IPS-11a (cell line): ENCODE measurements at regions not wholly inside any gene's neighbourhood (a gene's known extent, or its start where the extent isn't known, plus 50 kb on each side); places are given as distances from the start of the nearest gene placed in this dataset.

Experiments used
- H3K4me3 ChIP-seq: one replicate; pipeline ENCODE4 v1.5.1; 2013; ENCODE audit warnings: low read depth, low read length, control low read depth

DNA sequence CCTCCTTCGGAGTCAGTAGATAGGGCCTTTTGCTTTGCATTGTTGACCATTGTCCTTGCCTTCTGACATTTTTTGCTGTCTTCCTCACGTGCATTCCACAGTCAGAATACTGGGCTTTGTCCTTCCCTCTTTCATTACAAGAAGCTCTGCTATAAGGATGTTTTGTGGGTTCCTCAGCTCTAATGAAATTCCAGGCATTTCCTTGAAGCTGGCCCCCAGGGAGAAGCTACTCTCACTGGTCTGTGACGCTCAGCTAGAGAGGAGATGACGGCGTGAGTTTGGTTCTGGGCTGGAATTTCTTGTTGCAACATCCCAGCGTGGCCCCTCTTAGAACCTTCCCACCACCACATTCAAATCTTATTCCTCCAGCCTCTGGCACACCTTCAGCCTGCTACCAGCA lies 210.2 kb downstream of the TJP1 start:
- no peak overlapping the region for H3K4me3 ChIP-seq

DNA sequence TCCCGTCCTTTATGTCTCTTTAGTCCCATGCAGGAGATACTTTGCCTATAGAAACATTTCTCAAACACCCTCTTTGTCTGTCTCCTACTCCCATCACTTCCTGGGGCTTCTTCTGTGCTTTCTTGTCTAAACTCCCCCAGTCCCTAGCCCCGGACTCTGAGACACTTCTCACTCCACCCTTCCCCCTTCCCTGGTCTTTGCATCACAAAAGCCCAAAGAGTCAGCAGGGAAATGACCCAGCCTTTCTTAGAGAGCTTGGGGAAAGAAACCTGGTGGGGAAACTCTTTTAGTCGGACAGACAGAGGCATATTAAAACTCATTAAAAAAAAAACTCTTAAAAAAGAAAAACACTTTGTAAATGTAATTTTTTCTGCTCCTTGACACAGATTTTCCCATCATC lies 211.2 kb downstream of the TJP1 start:
- H3K4me3 ChIP-seq: no peak overlapping the region

GRCh38 chr15:29601811-29602210 lies 220.5 kb downstream of the TJP1 start:
- H3K4me3 ChIP-seq: no peak overlapping the region

- no peak overlapping the region for H3K4me3 ChIP-seq
Measured at GRCh38 chr15:29600262-29600661, 222.0 kb downstream of the TJP1 start.

GRCh38 chr15:29596266-29596665 lies 226.0 kb downstream of the TJP1 start:
- H3K4me3 ChIP-seq: no peak overlapping the region

DNA sequence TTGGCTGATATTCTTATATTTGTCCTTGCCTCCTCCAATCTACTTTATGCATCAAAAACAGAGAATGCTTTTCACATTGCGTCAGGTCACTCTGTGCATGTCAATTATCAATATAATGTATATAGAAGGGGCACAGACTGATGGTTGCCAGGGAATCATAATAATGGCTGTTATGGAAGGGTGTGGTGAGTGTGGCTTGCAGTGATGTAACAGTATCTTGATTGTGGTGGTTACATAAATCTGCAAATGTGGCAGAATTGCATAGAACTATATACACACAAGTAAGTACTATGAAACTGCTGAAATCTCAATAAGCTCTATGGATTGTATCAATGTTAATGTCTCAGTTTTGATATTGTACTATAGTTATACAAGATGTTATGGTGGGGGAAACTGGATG lies 228.6 kb downstream of the TJP1 start:
- H3K4me3 ChIP-seq: no peak overlapping the region

DNA sequence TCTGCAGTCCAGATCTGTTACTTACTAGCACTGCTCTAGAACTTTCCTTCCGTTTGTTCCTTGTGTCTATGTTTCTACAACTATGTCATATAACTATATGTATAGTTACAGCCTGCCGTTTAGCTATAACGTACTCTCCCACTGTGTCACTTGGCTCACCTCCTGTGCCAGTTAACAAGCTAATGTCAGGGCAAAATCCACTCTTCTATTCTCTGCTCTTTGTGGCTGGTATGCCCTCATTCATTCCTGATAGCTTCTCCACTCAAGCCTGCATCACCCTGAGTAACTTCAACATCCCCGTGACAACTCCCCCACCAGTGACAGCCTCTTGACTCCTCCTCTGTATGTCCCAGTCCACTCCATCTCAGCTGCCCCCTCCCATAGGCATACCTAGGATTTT lies 229.2 kb downstream of the TJP1 start:
- H3K4me3 ChIP-seq: no peak overlapping the region

- H3K4me3 ChIP-seq: no peak overlapping the region
Measured at GRCh38 chr15:29590701-29591100, 231.6 kb downstream of the TJP1 start.

DNA sequence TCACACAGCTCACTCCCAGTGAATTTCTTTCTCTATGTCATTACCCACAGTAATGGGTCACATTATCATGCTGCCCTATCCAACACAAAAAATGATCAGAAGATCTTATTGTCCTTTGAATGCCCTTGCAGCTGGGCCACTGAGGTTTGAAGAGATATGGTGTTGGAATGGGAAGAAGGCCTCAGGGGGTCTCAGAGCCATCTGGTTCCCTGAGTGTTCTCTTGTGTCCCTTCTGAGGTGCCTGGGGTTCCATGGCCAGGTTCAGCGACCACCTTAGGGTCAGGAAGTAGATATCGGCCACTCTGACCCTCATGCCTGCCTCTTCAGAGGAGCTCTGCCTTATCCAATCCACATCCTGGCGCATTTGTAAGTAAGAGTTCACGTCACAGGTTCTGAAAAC lies 232.3 kb downstream of the TJP1 start:
- H3K4me3 ChIP-seq: no peak overlapping the region

- H3K4me3 ChIP-seq: no peak overlapping the region
Measured at GRCh38 chr15:29589416-29589815, 232.9 kb downstream of the TJP1 start.

GRCh38 chr15:29573197-29573838 lies 248.9 kb downstream of the TJP1 start:
- no peak overlapping the region for H3K4me3 ChIP-seq

- peak overlapping the region; percentile 57 for H3K4me3 ChIP-seq
Measured at GRCh38 chr15:29571792-29572431, 250.4 kb downstream of the TJP1 start.

DNA sequence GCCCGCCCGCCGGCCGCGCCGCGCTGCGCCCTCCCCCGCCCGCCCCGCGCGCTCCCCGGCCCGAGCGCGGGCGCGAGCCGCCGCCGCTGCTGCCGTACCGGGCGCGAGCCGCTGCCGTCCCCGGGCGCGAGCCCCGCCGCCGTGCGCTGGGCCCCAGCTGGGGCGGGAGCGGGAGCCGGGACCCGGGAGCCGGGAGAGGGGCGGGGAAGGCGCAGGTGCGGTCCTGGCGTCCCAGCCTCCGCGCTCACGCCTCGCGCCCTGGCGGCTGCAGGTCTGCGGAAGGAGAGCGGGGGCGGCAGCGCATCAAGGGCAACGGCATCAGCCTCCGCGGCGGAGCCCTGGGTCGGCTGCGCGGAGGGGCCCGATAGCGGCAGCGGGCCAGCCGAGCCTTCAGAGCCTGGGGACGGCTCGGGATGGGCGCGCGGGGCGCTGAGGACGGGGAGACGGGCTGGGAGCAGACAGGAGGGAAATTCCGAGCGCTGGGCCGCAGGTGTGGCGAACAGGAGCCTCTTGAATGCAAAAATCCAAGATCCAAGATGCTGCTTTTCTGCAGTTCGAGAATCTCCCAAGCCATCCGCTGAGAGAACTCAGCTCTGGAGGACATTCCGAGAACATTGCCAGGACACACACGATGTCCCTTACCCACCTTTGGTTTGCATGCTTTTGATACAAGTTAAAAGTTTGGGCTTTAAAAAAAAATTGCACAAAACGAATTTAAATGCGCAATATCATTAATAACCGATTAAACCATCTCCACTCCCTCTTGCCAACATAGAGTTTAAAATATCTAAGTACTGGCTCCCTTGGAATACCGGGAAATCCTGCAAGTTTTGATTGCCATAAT lies 251.1 kb downstream of the TJP1 start:
- peak overlapping the region; percentile 57 for H3K4me3 ChIP-seq

DNA sequence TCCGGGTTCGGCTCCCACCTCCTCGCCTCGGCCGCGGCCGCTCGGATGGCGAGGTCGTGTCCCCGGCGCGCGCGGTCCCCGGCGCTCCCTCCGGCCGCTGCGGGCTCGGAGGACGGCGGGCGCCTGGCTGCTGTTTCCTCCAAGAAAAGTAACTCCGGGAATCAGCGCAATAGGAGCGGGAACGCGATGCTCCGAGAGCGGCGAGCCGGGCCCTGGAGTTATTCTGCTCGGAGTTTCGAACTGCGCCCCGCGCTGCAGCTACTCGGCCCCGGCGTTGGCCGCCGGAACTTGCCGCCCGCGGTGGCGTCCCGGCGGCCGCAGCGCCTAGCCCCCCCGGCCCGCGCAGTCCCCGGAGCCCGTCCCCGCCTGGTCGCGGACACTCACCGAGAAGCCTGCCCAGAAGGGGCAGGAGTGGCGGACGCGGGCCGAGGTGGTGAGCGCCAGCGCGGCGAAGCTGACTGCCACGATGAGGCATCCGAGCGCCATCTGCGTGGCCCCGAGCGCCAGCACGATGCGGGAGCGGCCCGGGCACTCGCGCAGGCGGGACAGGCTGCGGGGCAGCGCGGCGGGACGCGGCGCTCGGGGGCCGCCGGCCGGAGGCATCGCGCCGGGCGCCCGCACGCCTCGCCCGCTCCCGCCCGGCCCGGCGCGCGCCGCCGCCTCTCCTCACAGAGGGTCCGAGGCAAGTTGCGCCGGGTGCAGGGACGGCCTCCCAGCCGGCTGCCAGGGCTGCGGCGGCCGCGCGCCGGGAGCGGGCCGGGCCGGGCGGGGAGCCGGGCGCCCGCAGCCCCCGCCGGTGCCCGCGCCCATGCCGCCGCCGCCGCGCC lies 251.9 kb downstream of the TJP1 start:
- H3K4me3 ChIP-seq: peak overlapping the region; percentile 50

- H3K4me3 ChIP-seq: peak overlapping the region; percentile 27
Measured at GRCh38 chr15:29569533-29570092, 252.7 kb downstream of the TJP1 start.

DNA sequence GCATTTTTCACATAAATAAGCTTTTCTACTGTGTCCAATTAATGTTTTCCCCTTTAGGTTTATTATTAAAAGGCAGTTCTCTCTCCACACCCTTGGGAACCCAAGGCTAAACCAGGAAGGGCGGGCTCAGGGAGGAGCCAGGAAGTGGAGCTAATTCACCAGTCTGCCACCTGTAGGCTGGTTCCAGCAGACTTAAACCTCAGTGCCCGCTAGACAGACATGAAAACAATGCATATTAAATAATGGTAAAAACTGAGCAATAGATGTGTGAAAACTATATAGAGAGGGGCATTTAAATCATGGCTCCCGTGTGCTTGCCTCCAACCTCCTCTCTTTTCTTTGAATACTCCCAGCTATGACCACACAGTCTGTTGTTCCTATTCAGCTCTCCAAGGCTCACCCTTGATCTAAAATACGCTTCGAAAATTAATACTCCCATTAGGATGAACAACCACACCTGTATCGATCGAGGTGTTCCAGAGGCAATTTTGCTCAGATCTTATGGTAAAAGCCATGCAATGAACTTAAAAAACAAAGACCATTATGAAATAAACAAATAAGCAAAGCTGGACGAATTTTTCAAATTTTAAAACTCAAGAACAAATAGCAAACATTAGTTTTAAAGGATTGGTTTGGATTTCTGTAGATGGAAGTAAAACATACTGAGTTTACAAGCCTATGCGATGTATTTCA lies 253.3 kb downstream of the TJP1 start:
- peak overlapping the region; percentile 27 for H3K4me3 ChIP-seq

DNA sequence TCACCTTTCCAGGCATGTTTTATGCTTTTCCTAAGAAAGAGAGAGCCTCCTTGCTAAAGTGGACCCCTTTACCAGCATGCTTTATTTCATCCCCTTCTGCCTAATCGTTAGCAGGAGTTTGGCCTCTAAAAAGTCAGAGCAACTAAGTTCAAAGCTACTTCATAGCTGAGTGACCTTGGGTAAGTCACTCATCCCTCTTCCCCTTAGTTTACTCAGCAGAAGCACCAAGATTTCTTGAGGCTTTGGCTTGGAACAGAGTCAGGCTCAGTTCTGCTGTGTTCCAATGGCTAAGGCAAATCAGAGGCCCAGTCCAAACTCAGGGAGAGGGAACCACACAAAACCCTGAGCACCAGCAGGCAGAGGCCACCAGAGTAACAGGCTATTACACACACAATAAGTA lies 254.9 kb downstream of the TJP1 start:
- H3K4me3 ChIP-seq: no peak overlapping the region

DNA sequence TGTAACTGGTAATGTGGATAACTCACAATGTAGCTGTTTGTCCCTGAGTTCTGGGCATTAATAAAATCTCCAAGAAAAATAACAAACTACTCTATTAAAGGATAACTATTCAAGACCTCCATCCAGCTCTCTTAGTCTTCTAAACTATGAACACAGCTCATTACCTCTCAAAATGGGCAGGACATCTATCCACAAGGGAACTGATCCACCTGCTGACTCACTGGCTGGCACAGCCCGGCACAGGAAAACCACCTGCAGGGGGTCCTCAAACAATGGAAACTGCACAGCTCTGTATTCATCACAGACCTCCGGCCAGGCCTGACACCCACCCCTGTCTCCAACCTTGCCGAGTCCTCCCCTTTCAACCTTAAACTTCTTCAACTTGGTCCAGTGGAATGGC lies 255.4 kb downstream of the TJP1 start:
- H3K4me3 ChIP-seq: no peak overlapping the region

- H3K4me3 ChIP-seq: no peak overlapping the region
Measured at GRCh38 chr15:29563112-29563511, 259.2 kb downstream of the TJP1 start.

GRCh38 chr15:29560896-29561295 lies 261.4 kb downstream of the TJP1 start:
- H3K4me3 ChIP-seq: no peak overlapping the region
